KOPT-K1 (cell line): ENCODE measurements at regions not wholly inside any gene's neighbourhood (a gene's known extent, or its start where the extent isn't known, plus 50 kb on each side); places are given as distances from the start of the nearest gene placed in this dataset.

Experiments used
- H3K27ac ChIP-seq: fragments of 200-600 bp; sonication (generic); 2 replicates; pipeline ENCODE4 v1.5.1; 2016; ENCODE audit warnings: antibody characterized with exemption, mild to moderate bottlenecking, low read depth, low read length; ENCODE audit not compliant: poor library complexity, severe bottlenecking
- H3K36me3 ChIP-seq: fragments of 200-600 bp; sonication (generic); 2 replicates; pipeline ENCODE4 v1.5.1; 2017; ENCODE audit warnings: antibody characterized with exemption, mild to moderate bottlenecking, low read length, moderate library complexity; ENCODE audit not compliant: insufficient read depth
- H3K9me3 ChIP-seq: fragments of 200-600 bp; sonication (generic); 2 replicates; pipeline ENCODE4 v1.5.1; 2017; ENCODE audit warnings: antibody characterized with exemption, low read length, mild to moderate bottlenecking; ENCODE audit not compliant: insufficient read depth, poor library complexity, severe bottlenecking

DNA sequence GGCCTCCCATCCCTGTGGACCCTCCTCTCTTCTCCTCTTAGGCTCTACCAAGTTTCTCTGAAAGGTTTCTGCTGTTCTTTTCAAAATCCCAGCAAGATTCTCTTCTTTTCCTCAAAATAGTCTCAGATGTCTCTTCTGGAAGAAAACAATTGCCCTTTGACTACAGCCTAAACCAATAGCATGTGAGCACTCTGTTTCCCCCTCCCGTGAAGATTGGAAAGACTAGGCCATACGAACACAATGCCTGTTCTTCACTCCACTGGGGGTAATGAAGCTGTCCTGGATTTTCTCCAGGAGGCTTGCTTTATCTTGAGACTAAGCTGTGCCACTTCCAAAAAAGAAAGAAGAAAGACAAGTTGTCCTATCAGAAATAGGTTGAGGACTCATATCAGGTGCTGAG is 178.7 kb upstream of the MCTP2 start:
- Histone ChIP-seq H3K27ac (no peak overlapping the region), H3K36me3 (no peaks in the 10 kb centered on the region), H3K9me3 (no peaks in the 10 kb centered on the region)

DNA sequence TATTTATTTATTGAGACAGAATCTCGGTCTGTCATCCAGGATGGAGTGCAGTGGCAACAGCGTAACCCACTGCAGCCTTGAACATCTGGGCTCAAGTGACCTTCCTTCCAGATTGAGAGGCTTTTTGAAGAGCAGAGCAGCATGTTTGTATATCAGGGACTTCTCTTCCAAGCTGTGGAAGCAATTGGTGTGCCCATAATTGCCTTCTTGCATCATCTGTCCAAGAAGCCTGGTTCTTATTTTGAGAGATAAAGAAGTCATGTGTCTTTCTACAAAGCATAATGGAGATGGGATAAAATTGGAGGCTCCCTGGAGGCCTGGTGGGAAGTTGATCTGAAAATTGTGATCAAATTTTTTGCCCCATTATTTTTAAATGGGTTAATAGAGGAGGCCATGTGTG is 183.8 kb upstream of the MCTP2 start:
- no peaks in the 10 kb centered on the region for H3K9me3 ChIP-seq

DNA sequence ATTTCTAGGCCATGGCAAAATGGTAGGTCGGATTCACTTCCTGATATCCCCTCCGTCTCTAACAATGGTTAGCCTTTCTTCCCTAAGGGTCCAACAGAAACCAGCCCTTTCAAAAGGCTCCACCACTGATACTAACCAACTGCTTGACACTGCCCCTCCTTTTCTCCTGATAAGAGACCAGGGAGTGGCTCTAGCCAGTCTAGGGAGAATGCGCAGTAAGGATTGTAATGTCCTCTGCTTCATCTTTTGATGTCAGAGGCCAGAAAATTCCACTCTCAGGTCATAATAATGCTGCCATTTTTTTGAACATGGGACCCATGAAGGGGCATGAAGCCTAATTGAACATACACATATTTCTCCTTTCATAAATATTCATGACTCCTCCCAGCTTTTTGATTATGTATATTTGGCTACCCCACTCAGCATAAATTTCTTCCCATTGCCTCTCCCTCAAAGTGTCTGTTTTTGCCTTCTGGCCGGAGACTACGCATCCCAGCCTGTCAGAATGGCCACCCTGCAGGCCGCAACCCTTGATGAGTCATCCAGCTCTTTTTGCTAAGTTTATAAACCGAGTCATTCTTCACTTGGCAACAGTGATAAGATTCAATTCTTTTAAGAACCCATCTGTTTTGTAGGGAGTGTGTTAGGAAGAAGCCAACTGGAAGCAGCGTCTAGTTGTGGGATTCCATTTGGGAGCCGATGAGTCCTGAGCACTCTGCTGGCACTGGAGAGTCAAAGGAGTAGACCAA is 189.0 kb upstream of the MCTP2 start:
- no peak overlapping the region for H3K27ac ChIP-seq
- no peaks in the 10 kb centered on the region for H3K9me3 ChIP-seq
- no peaks in the 10 kb centered on the region for H3K36me3 ChIP-seq

More for the DNA sequence above, 183.8 kb upstream of the MCTP2 start:
- no peaks in the 10 kb centered on the region for H3K36me3 ChIP-seq
- H3K27ac ChIP-seq: no peak overlapping the region

DNA sequence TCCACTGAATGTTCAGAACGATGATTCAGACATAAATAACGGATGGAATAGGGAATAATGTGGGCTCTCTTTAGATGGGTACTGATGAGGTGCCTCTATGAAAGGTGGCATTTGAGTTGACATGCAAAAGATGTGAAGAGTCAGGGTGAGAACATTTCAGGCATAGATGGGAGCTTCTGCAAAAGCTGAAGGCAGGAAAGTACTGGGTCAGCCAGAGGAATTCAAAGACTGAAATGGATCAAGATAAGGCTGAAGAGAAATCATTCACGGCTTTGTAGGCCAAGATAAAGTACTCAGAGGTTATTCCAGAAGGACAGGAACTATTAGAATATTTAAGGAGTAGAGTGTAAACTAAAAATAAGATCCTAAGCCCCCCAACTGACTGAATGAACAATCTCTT is 189.6 kb upstream of the MCTP2 start:
- H3K36me3 ChIP-seq: no peaks in the 10 kb centered on the region
- H3K27ac ChIP-seq: no peak overlapping the region
- H3K9me3 ChIP-seq: no peaks in the 10 kb centered on the region

DNA sequence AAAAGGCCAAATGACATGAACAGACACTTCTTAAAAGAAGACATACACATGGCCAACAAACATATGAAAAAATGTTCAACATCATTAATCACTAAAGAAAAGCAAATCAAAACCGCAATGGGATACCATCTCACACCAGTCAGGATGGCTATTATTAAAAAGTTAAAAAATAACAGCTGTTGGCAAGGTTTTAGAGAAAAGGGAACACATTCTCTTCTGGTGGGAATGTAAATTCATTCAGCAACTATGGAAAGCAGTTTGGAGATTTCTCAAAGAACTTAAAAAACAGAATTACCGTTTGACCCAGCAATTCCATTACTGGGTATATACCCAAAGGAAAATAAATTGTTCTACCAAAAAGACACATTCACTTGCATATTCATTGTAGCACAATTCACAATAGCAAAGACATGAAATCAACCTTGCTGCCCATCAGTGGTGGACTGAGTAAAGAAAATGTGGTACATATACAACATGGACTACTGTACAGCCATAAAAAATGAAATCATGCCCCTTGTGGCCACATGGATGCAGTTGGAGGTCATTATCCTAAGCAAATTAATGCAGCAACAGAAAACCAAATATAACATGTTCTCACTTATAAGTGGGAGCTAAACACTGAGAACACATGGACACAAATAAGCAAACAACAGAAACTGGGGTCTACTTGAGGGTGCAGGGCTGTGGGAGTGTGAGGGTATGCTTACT is 190.7 kb upstream of the MCTP2 start:
- H3K36me3 ChIP-seq: no peaks in the 10 kb centered on the region
- no peaks in the 10 kb centered on the region for H3K9me3 ChIP-seq

DNA sequence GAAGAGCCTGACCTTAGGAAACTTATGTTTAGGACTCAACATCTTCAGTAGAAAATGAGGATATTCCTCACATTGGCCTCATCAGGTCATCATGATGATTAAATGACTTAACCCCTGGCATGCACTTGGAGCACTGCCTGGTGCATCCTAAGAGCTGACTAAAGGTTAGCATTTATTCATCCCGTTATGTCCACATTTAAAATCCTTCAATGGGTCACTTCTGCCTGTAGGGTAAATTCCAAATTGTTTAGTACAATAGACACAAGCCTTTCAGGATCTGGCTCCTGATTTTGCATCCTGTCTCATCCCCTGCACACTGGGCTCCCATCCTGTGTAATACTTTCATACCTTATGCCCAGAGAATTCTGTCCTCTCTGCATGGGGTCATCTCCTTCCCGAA is 195.2 kb upstream of the MCTP2 start:
- Histone ChIP-seq H3K27ac (no peak overlapping the region), H3K36me3 (no peaks in the 10 kb centered on the region), H3K9me3 (no peaks in the 10 kb centered on the region)

More for the DNA sequence above, 190.7 kb upstream of the MCTP2 start:
- no peak overlapping the region for H3K27ac ChIP-seq

DNA sequence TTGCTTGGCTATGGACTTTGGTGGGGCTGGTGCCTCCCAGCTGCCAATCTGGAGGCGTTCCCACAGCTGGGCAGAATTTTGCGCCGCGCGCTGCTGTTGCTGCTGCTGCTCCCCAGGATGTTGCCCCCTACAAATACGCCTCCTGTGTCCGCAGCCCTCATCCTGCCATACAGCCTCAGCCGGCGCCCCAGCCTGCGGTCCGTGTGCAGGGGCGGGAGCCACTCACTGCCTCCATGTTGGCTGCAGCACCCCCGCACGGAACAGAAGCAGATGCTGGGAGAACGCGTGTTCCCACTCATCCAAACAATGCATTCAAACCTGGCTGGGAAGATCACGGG is 197.7 kb upstream of the MCTP2 start:
- Histone ChIP-seq H3K27ac (no peak overlapping the region), H3K9me3 (no peaks in the 10 kb centered on the region), H3K36me3 (no peaks in the 10 kb centered on the region)

DNA sequence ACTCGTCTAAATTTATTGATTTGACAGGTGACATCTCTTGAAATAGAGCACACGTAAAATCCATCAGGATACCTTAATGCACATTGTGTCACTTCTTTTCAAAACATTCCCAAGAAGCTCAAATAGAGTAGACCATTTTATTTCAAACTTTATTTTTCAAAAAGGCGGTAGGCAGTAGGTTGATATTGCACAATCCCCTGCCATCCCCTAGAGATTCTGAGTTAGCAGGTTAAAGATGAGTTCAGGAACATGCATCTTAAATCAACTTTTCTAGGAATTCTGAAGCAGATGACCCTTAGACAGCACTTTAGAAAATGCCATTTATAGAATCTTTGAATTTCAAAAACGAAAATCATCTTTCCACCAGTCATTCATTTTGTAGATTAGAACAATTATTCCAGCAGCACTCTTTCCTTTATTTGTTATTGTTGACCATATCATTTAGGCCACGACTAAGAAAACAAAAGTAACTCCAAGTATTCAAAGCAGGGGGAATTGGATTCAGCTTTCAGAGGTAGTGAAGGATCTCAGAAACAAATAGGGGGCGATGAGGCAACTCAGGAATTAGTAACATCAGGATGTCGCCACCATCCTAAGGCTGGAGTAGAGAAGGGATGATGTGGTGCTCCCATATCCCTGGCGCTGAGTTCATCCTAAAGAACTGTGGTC is 198.2 kb upstream of the MCTP2 start:
- Histone ChIP-seq H3K27ac (no peak overlapping the region), H3K36me3 (no peaks in the 10 kb centered on the region)

DNA sequence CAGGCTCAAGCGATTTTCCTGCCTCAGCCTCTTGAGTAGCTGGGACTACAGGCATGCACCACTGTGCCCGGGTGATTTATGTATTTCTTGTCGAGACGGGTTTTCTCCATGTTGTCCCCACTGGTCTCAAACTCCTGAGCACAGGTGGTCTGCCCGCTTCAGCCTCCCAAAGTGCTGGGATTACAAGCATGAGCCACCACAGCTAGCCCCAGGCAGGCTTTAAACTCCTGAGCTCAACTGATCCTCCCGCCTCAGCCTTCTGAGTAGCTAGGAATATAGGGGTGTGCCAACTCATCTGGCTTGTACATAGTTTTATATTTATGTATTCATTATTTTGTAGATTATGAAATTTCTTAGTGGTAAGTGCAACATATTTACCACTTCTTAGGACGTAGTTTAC is 198.8 kb upstream of the MCTP2 start:
- no peak overlapping the region for H3K27ac ChIP-seq
- no peaks in the 10 kb centered on the region for H3K36me3 ChIP-seq
- H3K9me3 ChIP-seq: no peaks in the 10 kb centered on the region

More for the DNA sequence above, 198.2 kb upstream of the MCTP2 start:
- H3K9me3 ChIP-seq: no peaks in the 10 kb centered on the region

DNA sequence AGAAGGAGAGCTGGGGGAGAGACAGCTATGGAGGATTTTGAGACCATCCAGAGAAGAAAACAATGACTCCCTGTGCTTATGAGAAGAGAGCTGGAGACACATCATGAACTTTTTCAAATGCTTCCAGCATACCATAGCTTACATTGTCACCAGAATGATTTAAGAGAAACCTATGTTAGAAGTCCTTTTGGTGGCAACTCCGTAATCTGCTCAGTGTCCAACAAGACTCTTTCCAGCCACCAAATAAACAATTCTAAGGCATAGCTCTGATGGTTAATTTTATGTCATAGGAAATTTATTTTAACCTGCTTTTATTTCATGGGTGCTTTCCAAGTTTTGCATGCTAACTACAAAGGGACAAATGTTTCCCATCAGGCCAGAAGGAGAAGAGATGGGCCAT is 200.3 kb upstream of the MCTP2 start:
- Histone ChIP-seq H3K9me3 (no peaks in the 10 kb centered on the region), H3K36me3 (no peaks in the 10 kb centered on the region), H3K27ac (no peak overlapping the region)

DNA sequence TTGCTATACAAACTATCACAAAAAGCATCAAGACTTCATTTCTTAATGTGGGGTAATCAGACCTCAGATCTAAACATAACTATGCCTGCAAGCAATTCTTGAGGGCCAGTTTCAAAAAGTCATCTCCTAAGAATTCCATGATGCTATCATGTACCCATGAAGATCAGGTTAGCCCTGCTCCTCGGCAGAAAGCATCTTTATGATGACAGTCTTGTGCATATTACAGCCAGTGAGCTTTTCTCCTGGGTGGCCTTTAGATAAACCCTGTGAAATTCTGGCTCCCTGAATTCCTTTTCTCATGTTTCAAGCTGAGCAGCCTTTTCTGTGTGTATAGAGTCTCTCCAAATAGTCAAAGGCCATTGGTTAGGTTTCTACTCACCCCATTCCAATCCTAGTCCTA is 201.9 kb upstream of the MCTP2 start:
- no peak overlapping the region for H3K27ac ChIP-seq
- H3K36me3 ChIP-seq: no peaks in the 10 kb centered on the region
- no peaks in the 10 kb centered on the region for H3K9me3 ChIP-seq

DNA sequence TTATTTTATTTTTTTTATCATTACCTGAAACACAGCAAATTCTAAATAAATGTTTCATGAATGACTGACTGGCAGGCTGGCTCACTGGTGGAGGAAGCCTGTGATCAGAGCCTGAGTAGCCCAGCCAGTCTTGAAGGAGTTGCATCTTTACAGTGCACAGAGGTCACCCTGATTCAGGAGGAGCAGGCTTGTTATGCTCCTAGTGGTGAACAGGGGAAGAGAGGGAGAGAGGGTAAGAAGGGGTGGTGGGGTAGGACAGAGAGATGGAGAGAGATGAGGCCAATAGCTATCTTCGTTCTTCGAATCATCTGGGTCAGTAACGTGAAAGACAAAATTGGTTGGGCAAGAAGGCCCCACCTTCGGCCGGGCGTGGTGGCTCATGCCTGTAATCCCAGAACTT is 202.6 kb upstream of the MCTP2 start:
- no peaks in the 10 kb centered on the region for H3K36me3 ChIP-seq

DNA sequence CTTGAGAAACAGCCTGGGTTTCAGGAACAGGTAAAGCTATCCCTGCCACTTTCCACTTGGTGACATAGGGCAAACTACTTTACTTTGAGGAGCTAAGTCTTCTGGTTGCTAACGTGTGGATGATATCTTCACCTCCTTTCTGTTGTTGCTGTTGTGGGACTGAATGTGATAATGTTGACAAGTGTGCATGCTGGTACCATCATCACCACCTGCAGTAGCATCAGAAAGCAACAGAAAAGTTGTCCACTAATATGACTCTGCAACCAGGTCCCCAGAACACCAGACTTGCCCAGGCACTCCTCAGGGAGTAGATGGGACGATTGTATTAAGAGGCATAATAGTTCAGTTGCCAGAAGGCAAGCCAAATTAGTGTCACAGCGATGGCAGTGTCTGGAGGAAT is 203.2 kb upstream of the MCTP2 start:
- Histone ChIP-seq H3K27ac (no peak overlapping the region), H3K36me3 (no peaks in the 10 kb centered on the region), H3K9me3 (no peaks in the 10 kb centered on the region)

More for the DNA sequence above, 202.6 kb upstream of the MCTP2 start:
- no peak overlapping the region for H3K27ac ChIP-seq
- no peaks in the 10 kb centered on the region for H3K9me3 ChIP-seq

DNA sequence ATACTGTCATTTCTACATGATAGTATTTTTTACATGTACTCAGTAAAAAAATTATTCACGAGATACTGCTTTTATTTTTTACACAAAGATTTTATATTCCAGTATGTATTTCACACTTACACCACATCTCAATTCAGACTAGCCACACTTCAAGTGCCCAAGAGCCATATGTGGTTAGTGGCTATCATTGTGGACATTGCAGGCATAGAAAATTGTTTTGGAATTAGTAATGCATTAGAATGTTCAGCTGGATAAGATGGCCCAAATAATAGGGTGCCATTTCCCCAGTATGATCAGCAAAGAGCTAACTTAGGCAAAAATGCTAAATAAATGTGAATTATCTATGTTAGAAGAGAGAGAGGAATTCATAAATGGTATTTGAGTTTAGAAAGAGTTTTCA is 203.8 kb upstream of the MCTP2 start:
- Histone ChIP-seq H3K27ac (no peak overlapping the region), H3K9me3 (no peaks in the 10 kb centered on the region), H3K36me3 (no peaks in the 10 kb centered on the region)

DNA sequence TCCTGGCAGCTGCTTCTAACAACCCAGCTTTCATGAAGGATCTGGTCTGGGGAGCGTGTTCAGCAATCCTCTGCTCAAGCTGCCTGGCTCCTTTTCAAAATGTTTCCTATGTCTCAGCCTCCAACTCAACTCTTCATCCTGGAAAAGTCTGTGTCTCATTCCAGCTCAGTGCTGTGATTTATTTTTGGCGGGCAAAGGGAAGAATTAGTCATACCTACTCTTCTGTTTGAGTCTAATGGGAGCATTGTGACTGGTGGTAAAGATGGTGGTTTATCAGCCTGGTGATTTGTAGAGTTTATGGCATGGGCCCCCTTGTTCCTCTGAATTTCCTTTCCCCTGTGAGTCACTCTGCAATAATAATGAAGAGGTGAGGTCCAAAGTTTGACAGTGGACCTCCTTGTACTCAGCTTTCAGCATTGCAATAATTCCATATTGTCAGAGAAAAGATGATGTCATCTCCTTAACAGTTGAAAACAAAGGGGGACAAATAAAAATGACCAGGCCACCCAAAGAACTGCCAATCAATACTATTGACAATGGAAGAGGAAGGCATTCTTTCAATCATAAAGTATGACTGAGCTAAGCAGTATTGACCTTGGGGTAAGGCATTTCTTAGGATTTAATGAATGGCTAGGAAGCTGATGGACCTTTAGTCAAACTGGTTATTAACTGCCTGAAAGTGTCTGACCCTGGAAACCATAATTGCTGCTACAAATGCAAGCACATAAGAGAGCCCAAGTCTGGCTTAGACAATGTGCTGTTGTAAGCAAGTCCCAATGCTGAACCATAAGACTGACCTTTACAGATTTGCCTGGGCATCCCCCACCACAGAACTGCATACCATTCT is 204.7 kb upstream of the MCTP2 start:
- H3K9me3 ChIP-seq: no peaks in the 10 kb centered on the region
- H3K27ac ChIP-seq: no peak overlapping the region
- H3K36me3 ChIP-seq: no peaks in the 10 kb centered on the region
